GM18505 (cell line): ENCODE measurements at regions not wholly inside any gene's neighbourhood (a gene's known extent, or its start where the extent isn't known, plus 50 kb on each side); places are given as distances from the start of the nearest gene placed in this dataset.
"Not testable (repeated sequence)": the region's sequence is repeated elsewhere in the genome, so short reads cannot be mapped to it uniquely, and the experiment has no call there.

Source experiments
- ATAC-seq: cut with Tn5 transposase; IDR thresholded peaks from one replicate; pipeline ENCODE4 v1.9.1; 2021; ENCODE audit not compliant: unreplicated experiment
- POLR2A ChIP-seq: IDR thresholded peaks from 4 replicates; pipeline ENCODE4 v1.6.1; 2011; ENCODE audit warnings: borderline replicate concordance; ENCODE audit not compliant: insufficient read depth, insufficient read length; ENCODE audit errors: extremely low read depth

- no peak for ATAC-seq
- TF ChIP-seq POLR2A: no peak
Measured at GRCh38 chr9:108045851-108046250, 556.3 kb upstream of the KLF4 start.

GRCh38 chr9:108043585-108043984 lies 554.0 kb upstream of the KLF4 start:
- no peak for TF ChIP-seq POLR2A
- ATAC-seq: no peak

- TF ChIP-seq POLR2A: no peak
- no peak for ATAC-seq
Measured at GRCh38 chr9:108041551-108041950, 552.0 kb upstream of the KLF4 start.

GRCh38 chr9:108040783-108041182 lies 551.2 kb upstream of the KLF4 start:
- no peak for TF ChIP-seq POLR2A
- ATAC-seq: no peak

- ATAC-seq: no peak
- no peak for TF ChIP-seq POLR2A
Measured at GRCh38 chr9:108039493-108039892, 549.9 kb upstream of the KLF4 start.

GRCh38 chr9:108039012-108039411 lies 549.4 kb upstream of the KLF4 start:
- TF ChIP-seq POLR2A: no peak
- ATAC-seq: no peak

- TF ChIP-seq POLR2A: no peak
- ATAC-seq: no peak
Measured at GRCh38 chr9:108035487-108035886, 545.9 kb upstream of the KLF4 start.

- TF ChIP-seq POLR2A: no peak
- ATAC-seq: no peak
Measured at GRCh38 chr9:108033976-108034964, 544.7 kb upstream of the KLF4 start.

GRCh38 chr9:108032079-108032478 lies 542.5 kb upstream of the KLF4 start:
- not testable (repeated sequence) for ATAC-seq

- ATAC-seq: not testable (repeated sequence)
Measured at GRCh38 chr9:108031221-108031620, 541.7 kb upstream of the KLF4 start.

- not testable (repeated sequence) for ATAC-seq
Measured at GRCh38 chr9:108026718-108027117, 537.1 kb upstream of the KLF4 start.

- no peak for TF ChIP-seq POLR2A
- ATAC-seq: no peak
Measured at GRCh38 chr9:108024604-108025003, 535.0 kb upstream of the KLF4 start.

- no peak for ATAC-seq
- no peak for TF ChIP-seq POLR2A
Measured at GRCh38 chr9:108022246-108022935, 532.8 kb upstream of the KLF4 start.

- no peak for TF ChIP-seq POLR2A
- ATAC-seq: no peak
Measured at GRCh38 chr9:108021096-108021710, 531.6 kb upstream of the KLF4 start.
